ENCODE measurements at regions not wholly inside any gene's neighbourhood (a gene's known extent, or its start where the extent isn't known, plus 50 kb on each side); places are given as distances from the start of the nearest gene placed in this dataset.
"Not testable (repeated sequence)": the region's sequence is repeated elsewhere in the genome, so short reads cannot be mapped to it uniquely, and the experiment has no call there.

GRCh38 chr18:62629031-62629430 is 86.3 kb upstream of the PHLPP1 start:
- DNase-seq (ENCODE audit: low read depth in 2 of 2): no peak

GRCh38 chr18:62631173-62631572 is 84.2 kb upstream of the PHLPP1 start:
- no peak for DNase-seq (ENCODE audit: low read depth in 2 of 2)

DNA sequence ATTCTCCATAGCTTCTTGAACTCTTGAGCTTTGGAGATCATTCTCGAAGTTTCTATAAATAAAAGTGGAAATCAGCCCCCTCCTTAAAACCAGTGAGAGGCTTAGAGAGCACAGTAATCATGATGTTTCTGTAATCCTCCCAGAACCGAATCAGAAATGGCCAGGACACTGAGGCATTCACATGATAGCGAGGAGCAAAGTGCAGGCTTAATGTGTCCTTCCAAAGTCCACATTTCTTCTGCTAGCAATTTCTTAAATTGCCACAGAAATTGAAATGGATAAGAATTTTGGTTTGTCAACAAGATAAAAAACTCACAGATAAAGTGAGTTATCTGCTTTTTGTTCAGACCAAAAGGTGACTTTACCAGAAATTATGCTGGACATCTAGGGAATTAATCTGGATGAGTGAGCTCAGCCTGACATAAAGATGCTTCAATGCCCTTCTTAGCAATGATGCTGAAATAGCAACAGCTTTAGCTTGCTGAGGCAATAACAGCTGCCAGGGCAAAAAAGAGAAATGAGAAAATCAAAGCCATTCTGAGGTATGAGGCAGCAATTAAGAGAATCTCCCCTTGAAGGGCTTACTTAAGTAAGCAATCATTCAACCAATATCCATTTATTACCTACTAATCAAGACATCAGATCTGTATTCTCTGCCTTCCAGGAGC is 82.4 kb upstream of the PHLPP1 start:
- no peak for DNase-seq (ENCODE audit: low read depth in 2 of 2)

DNA sequence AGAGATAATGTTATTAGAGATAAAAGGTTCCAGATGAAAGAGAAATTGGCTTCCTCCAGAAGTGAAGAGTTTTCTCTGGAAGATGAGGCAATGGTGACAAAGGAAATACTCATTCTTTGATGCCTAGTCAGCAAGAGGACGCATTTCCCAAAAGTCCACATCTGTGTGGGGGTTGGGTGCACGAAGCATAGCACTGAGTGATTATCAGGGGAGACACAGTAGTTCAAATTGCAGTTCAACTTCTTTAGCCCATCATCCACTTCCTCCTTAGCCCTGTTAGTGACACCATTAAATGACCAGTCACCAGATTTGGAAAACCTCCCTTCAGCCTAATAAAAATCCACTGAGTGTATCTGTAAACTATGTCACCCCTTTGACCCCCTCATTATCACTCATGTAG is 80.9 kb upstream of the PHLPP1 start:
- DNase-seq (ENCODE audit: low read depth in 2 of 2): no peak

GRCh38 chr18:62634979-62635630 is 80.2 kb upstream of the PHLPP1 start:
- DNase-seq (ENCODE audit: low read depth in 2 of 2): no peak

DNA sequence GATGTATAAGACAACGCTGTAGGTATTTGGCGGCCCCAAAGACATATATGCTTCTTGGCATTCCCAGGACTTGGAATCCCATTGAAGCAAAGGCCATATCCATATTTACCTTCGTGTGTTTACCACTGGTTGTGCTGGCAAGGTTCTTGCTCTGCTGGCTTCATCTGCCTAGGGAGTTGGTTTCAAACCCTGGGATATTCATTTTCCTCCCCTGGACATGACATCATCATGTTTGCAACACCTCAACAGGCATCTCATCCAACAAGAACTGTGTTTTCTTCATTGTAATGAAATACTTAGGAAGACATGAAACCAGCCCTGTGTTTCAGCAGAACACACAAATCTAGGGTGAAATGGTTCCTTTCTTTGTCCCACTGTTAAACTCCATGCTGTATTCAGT is 77.9 kb upstream of the PHLPP1 start:
- no peak for DNase-seq (ENCODE audit: low read depth in 2 of 2)

DNA sequence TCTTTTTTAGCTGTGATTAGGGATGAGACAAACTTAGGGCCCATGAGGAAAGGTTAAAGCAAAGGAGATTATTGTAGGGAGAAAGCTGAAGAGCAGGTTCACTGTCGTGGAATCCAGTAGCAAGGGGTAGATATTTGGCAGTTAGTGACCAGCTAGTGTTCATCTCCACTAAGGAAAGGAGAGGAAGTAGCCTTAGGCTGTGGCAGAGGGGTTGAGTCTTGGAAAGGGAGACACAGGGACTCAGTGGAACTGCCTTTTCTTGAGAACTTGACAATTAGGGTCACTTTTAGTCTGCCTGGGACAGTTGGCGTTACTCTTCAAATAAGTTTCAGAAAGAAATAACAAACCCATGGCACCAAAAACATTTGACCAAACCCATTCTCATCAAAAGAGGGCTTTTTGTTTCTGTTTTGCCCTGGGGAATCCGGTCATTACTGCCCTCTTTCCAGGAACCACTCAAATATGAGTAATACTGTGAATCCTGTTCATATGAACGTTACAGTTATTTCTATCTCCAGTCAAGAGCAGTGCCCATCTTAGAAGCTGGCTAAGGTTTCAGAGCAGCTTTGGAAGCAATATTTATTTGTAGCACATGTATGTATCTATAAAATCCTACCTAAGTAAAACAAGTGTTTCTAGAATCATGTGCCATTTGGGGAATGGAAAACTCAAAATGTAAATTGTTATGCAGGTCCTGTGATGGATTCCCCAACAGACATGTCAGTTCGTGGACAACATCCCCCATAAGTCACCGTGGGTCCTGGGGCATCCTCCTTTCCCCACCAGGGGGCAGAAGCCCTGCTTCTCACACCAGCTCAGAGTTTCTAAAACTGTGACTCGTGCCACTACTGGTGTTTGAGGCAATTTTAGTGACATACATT is 77.3 kb upstream of the PHLPP1 start:
- peak in 1 of 2 donors; percentile 22 for DNase-seq (ENCODE audit: low read depth in 2 of 2)

DNA sequence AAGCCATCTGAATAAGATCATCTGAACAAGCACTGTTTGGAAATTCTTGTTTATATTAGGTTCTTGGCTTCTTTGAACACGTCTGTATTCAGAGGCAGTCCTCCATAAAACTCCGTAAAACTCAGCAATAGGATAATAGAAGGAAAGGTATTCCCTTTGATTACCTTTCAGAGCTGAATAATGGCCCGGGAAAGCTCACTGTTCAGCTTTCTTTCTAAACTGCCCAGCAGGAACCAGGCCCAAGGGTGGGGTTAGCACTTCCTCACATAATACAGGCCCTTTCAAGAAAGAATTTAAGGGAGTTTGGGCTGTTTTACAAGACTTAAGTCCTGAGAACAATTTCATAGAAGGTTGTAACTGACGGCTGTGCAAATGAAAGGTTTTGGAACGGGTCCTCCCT is 72.2 kb upstream of the PHLPP1 start:
- no peak for DNase-seq (ENCODE audit: low read depth in 2 of 2)

GRCh38 chr18:62644773-62645172 is 70.6 kb upstream of the PHLPP1 start:
- no peak for DNase-seq (ENCODE audit: low read depth in 2 of 2)

DNA sequence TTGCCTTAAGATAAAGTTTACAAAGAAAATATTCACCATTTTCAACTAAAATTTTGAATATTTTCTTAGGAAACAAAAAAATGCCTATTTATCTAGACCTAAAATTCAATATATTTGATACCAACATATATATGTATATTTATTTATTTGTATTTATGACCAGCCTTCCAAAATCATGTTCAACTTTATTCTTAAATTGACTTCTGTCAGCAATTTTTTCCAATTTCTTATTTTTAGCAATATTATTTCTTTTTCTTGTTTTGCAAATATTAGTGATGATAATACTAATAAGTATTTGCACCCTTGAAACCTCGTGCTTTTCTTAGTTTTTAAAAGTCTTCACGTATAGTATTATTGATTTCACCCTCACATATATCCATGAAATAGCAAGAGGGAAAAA is 68.2 kb upstream of the PHLPP1 start:
- DNase-seq (ENCODE audit: low read depth in 2 of 2): no peak

GRCh38 chr18:62648045-62648678 is 67.2 kb upstream of the PHLPP1 start:
- no peak for DNase-seq (ENCODE audit: low read depth in 2 of 2)

DNA sequence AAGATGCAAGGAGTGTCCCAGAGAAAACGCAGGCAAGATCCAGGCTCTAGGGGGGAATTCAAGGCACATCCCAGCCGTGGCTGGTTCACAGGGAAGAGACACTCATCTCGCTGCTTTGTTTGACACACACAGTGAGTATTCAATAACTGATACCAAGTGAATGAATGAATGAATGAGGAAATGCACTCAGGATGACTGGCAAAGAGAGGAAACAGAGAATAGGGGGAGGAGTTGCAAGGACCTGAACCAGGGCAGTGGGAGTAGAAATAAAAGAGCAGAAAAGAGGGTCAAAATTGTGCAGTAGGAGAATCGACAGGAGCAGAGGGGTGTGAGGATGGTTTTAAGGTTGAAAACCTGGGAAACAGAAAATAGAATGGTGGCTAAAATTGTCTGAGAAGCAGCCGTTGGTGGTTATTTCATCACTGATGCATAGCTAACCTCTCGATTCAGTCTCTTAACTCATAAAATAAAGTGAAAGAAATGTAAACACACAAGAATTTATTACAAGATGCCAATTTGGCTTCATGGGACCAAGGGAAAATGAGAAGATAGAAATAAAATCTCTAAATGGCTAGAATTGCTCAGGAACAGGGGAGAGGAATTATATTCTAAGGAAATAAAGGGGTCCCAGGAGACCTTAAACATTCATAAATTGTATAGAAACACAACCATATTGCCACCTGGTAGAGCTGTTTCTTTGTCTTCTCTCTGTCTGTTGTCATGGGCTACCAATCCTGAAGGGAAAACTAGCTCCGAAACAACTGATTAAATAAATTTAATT is 63.9 kb upstream of the PHLPP1 start:
- DNase-seq (ENCODE audit: low read depth in 2 of 2): no peak

DNA sequence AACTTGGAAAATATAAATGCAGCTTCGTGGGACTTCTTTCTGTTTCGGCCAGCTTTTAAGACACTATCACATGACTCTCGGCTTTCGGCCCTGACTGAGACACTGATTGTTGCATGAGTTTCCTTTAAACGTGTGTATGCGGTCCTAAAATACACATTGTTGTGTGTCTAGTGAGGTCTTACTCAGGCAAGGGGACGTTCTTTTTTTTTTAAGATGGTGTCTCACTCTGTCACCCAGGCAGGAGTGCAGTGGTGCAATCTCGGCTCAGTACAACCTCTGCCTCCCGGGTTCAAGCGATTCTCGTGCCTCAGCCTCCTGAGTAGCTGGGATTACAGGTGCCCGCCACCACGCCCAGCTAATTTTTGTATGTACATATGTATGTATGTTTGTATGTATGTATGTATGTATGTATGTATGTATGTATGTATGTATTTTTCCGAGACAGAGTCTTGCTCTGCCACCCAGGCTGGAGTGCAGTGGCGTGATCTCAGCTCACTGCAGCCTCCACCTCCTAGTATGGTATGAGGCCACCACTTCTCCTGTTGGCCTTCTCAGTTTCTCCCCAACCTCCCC is 63.2 kb upstream of the PHLPP1 start:
- DNase-seq (ENCODE audit: low read depth in 2 of 2): not testable (repeated sequence)

DNA sequence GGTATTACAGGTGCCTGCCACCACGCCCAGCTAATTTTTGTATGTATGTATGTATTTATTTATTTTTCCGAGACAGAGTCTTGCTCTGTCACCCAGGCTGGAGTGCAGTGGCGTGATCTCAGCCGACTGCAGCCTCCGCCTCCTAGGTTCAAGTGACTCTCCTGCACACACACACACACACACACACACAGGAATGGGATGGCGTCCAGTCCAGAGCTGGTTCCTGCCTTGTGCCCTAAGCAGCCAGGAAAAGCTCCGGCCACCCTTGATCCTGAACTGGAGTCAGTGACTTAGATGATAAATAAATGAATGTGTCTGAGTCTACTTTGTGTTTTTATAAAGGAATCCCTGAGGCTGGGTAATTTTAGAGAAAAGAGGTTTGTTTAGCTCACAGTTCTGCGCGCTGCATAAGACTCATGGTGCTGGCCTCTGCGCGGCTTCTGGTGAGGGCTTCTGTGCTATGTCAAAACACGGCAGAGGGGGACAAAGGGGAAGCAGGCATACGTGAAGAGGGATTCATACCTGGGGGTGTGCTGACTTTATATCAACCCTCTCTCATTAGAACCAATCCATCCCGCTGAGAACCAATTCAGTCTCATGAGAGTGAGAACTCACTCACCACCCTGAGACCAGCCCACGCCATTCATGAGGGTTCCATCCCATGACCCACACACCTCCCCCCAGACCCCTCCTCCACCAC is 59.7 kb upstream of the PHLPP1 start:
- DNase-seq (ENCODE audit: low read depth in 2 of 2): no peak

GRCh38 chr18:62658028-62658427 is 57.3 kb upstream of the PHLPP1 start:
- no peak for DNase-seq (ENCODE audit: low read depth in 2 of 2)

GRCh38 chr18:62659698-62660097 is 55.6 kb upstream of the PHLPP1 start:
- DNase-seq (ENCODE audit: low read depth in 2 of 2): no peak

GRCh38 chr18:62660691-62661090 is 54.6 kb upstream of the PHLPP1 start:
- no peak for DNase-seq (ENCODE audit: low read depth in 2 of 2)

DNA sequence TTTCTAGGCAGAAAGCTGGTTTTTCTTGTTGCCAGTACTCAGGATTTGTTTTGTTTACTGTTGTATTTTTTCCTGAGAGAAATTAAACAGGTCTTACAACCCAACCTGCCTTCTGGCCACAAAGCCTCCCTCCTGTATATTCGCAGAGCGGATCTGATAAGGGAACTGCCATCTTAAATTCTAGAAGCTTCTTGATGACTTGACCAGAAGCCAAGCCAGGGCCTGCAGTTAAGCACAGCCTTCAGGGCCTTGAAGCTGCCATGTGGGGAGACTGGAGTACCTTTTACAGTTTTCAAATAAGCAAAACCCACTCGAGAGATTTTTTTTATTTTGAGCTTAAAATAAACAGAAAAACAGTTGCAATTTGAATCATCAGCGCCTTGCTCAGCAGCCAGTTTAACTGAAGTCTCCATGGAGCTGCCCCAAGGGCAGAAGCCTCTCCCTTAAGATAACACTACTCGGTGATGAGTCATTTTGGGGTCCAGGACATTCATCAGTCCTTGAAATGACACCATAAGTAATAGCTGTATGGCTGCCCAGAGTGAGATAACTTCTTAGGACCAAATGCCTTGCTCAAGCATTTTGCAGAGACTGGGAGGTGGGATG is 51.5 kb upstream of the PHLPP1 start:
- DNase-seq (ENCODE audit: low read depth in 2 of 2): no peak

DNA sequence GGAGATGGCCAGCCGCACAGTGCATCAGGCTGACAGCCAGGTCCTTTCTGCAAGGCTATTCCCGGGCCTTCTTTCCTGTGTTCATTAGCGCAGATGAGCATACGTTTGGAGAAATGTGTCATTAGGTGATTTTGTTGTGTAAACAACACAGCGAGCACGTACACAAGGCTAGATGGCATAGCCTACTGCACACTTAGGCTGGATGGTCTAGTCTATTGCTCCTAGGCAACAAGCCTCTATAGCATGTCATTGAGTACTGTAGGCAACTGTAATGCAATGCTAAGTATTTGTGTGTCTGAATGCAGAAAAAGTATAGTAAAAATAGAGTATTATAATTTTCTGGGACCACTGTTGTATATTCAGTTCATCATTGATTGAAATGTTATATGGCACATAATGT is 50.9 kb upstream of the PHLPP1 start:
- DNase-seq (ENCODE audit: low read depth in 2 of 2): no peak

GRCh38 chr18:62665188-62665587 is 50.2 kb upstream of the PHLPP1 start:
- no peak for DNase-seq (ENCODE audit: low read depth in 2 of 2)

All from stimulated activated CD4-positive, alpha-beta T cell treated with anti-CD3 and anti-CD28 coated beads, Interleukin-1b, Interleukin-23, amount 100 ng/mL, for 1 hour (primary cell).